ENCODE measurements at regions not wholly inside any gene's neighbourhood (a gene's known extent, or its start where the extent isn't known, plus 50 kb on each side); places are given as distances from the start of the nearest gene placed in this dataset.
"Not testable (repeated sequence)": the region's sequence is repeated elsewhere in the genome, so short reads cannot be mapped to it uniquely, and the experiment has no call there.

DNA sequence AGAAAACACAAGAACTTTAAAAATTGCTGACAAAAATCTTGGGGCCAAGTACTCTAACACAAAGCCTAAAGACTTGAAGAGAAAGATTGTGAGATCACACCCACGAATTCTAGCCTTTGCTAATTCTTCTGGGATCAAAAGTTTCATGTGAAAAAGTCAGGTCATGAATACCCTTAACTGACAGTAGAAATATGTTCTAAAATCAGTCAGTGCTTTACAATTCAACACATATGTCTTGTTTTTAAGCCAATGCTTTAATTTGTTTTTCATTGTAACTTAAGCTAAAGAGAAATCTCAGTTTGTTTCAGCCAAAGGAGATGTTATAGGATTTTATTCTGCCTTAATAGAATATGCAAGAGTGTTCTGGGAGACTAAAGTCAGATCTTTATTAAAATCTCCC lies 78.2 kb upstream of the PLEKHG1 start:
- no peaks in the 10 kb centered on the region for H4K20me1 ChIP-seq (ENCODE audit: insufficient read depth, poor library complexity, severe bottlenecking)
- H3K4me3 ChIP-seq, result no peak overlapping the region
- peaks cover 6% of the 10 kb centered on the region for H3K4me1 ChIP-seq (ENCODE audit: insufficient read depth)
- TF ChIP-seq, protein P1, sequence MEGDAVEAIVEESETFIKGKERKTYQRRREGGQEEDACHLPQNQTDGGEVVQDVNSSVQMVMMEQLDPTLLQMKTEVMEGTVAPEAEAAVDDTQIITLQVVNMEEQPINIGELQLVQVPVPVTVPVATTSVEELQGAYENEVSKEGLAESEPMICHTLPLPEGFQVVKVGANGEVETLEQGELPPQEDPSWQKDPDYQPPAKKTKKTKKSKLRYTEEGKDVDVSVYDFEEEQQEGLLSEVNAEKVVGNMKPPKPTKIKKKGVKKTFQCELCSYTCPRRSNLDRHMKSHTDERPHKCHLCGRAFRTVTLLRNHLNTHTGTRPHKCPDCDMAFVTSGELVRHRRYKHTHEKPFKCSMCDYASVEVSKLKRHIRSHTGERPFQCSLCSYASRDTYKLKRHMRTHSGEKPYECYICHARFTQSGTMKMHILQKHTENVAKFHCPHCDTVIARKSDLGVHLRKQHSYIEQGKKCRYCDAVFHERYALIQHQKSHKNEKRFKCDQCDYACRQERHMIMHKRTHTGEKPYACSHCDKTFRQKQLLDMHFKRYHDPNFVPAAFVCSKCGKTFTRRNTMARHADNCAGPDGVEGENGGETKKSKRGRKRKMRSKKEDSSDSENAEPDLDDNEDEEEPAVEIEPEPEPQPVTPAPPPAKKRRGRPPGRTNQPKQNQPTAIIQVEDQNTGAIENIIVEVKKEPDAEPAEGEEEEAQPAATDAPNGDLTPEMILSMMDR (IDR thresholded peaks at IDR 0.05; ENCODE audit: poor library complexity), result no peak
- H2AFZ ChIP-seq, result no peak overlapping the region
- no peaks in the 10 kb centered on the region for H3K9me2 ChIP-seq (replicated peaks; ENCODE audit: insufficient read depth)
- no peak for DNase-seq (ENCODE audit: low spot score)
- H3K27ac ChIP-seq, result no peak overlapping the region
- H3K79me2 ChIP-seq, result no peaks in the 10 kb centered on the region
- 75% methylated on average over 1 of the region's 1 CpG for WGBS (ENCODE audit: low lambda C conversion rate, missing lambda C conversion rate)
- H3K4me2 ChIP-seq, result no peak overlapping the region
- no peaks in the 10 kb centered on the region for H3K9me3 ChIP-seq (ENCODE audit: low read depth)
- H3K27me3 ChIP-seq, result no peaks in the 10 kb centered on the region
- H3K36me3 ChIP-seq (replicated peaks; ENCODE audit: insufficient read depth, low read depth), result no peaks in the 10 kb centered on the region

DNA sequence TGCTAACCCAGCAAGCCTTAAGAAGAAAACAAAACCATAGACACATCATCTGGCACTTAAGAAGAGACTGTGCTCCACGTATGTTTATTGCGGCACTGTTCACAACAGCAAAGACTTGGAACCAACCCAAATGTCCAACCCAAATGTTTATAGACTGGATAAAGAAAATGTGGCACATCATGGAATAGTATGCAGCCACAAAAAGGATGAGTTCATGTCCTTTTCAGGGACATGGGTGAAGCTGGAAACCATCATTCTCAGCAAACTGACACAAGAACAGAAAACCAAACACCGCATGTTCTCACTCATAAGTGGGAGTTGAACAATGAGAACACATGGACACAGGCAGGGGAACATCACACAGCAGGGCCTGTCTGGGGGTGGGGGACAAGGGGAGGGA lies 76.5 kb upstream of the PLEKHG1 start:
- H3K9me2 ChIP-seq (replicated peaks; ENCODE audit: insufficient read depth); H3K9me3 ChIP-seq (ENCODE audit: low read depth); H3K4me2 ChIP-seq; H4K20me1 ChIP-seq (ENCODE audit: insufficient read depth, poor library complexity, severe bottlenecking); H3K36me3 ChIP-seq (replicated peaks; ENCODE audit: insufficient read depth, low read depth); H3K4me3 ChIP-seq; DNase-seq (ENCODE audit: low spot score); H3K79me2 ChIP-seq; H3K27me3 ChIP-seq; H3K27ac ChIP-seq; H2AFZ ChIP-seq; H3K4me1 ChIP-seq (ENCODE audit: insufficient read depth): not testable (repeated sequence)
- 96% methylated on average over 3 of the region's 3 CpGs for WGBS (ENCODE audit: low lambda C conversion rate, missing lambda C conversion rate)

DNA sequence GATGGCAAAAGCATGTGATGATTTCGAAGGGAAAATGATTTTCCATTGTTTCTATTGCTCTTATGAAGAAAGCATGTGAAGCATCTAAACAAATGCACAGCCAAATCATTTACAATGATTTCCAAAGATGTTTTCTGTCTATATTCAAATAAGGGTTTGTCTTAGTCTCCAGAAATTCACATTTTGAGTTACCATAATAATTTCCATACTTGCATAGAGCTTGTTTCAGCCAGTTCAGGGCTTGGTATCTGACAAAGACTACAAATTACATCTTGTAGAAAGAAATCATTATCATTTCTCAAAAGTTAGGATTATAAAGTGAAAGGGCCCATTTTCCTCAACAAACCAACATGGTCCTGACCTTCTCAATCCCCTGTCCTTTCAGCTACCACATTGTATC lies 74.4 kb upstream of the PLEKHG1 start:
- H3K27ac ChIP-seq, result no peak overlapping the region
- no peak for DNase-seq (ENCODE audit: low spot score)
- H2AFZ ChIP-seq, result no peak overlapping the region
- H3K9me3 ChIP-seq (ENCODE audit: low read depth), result no peaks in the 10 kb centered on the region
- H3K9me2 ChIP-seq (replicated peaks; ENCODE audit: insufficient read depth), result no peaks in the 10 kb centered on the region
- no peaks in the 10 kb centered on the region for H3K79me2 ChIP-seq
- H4K20me1 ChIP-seq (ENCODE audit: insufficient read depth, poor library complexity, severe bottlenecking), result no peaks in the 10 kb centered on the region
- H3K4me1 ChIP-seq (ENCODE audit: insufficient read depth), result peaks cover 10% of the 10 kb centered on the region
- WGBS (ENCODE audit: low lambda C conversion rate, missing lambda C conversion rate), result 89% methylated on average over 1 of the region's 1 CpG
- H3K36me3 ChIP-seq (replicated peaks; ENCODE audit: insufficient read depth, low read depth), result no peaks in the 10 kb centered on the region
- no peaks in the 10 kb centered on the region for H3K27me3 ChIP-seq
- no peak overlapping the region for H3K4me3 ChIP-seq
- no peak overlapping the region for H3K4me2 ChIP-seq
- TF ChIP-seq EZH2 (IDR thresholded peaks at IDR 0.05; ENCODE audit: borderline replicate concordance) (no peak), EZH2phosphoT487 (IDR thresholded peaks at IDR 0.05; ENCODE audit: low read depth, severe bottlenecking, unreplicated experiment) (no peak)
- TF ChIP-seq, protein P1 (IDR thresholded peaks at IDR 0.05; ENCODE audit: poor library complexity), result no peak

DNA sequence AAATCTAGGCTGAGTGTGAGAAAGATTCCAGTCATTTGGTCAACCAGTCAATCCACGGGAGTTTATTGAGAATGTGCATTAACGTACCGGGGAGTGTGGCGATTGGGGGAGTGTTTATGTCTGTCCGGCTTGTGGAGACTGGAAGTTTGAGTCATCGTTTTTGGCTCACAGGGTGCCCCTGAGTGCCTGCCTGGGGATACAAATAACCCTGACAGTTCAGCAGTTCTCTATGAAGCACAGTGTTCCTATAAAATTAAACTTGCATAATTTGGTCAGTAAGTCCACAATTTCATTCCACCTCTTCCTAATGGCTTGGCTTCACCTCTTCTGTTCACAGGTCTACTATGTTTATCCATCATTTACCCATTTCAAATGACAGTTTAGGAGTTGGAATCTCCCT lies 72.6 kb upstream of the PLEKHG1 start:
- Histone ChIP-seq H3K4me2 (no peak overlapping the region), H3K79me2 (no peaks in the 10 kb centered on the region), H2AFZ (no peak overlapping the region), H3K4me3 (no peak overlapping the region), H3K9me3 (ENCODE audit: low read depth) (no peaks in the 10 kb centered on the region), H3K4me1 (ENCODE audit: insufficient read depth) (peaks cover 5% of the 10 kb centered on the region), H3K27ac (no peak overlapping the region), H4K20me1 (ENCODE audit: insufficient read depth, poor library complexity, severe bottlenecking) (no peaks in the 10 kb centered on the region), H3K36me3 (replicated peaks; ENCODE audit: insufficient read depth, low read depth) (no peaks in the 10 kb centered on the region), H3K9me2 (replicated peaks; ENCODE audit: insufficient read depth) (no peaks in the 10 kb centered on the region), H3K27me3 (no peaks in the 10 kb centered on the region)
- 62% methylated on average over 6 of the region's 6 CpGs for WGBS (ENCODE audit: low lambda C conversion rate, missing lambda C conversion rate)
- DNase-seq (ENCODE audit: low spot score), result no peak
- TF ChIP-seq, protein P1 (IDR thresholded peaks at IDR 0.05; ENCODE audit: poor library complexity), result no peak
- TF ChIP-seq EZH2phosphoT487 (IDR thresholded peaks at IDR 0.05; ENCODE audit: low read depth, severe bottlenecking, unreplicated experiment) (no peak), EZH2 (IDR thresholded peaks at IDR 0.05; ENCODE audit: borderline replicate concordance) (no peak)

All from hepatocyte (in vitro differentiated cells).